SU-DHL-6 (cell line): ENCODE measurements at regions not wholly inside any gene's neighbourhood (a gene's known extent, or its start where the extent isn't known, plus 50 kb on each side); places are given as distances from the start of the nearest gene placed in this dataset.

Source experiments
- EZH2phosphoT487 ChIP-seq: fragments of 200-600 bp; sonication (generic), shearing (Covaris generic); conservative IDR thresholded peaks from 2 replicates; pipeline ENCODE4 v1.6.1; 2018; ENCODE audit warnings: mild to moderate bottlenecking, antibody characterized with exemption, low read length, moderate library complexity, mixed read lengths
- TF ChIP-seq, protein P1 (sequence below): fragments of 200-600 bp; sonication (generic); IDR thresholded peaks from one replicate; pipeline ENCODE4 v1.5.1; 2017; ENCODE audit warnings: antibody characterized with exemption, mild to moderate bottlenecking, low read length, moderate library complexity; ENCODE audit not compliant: insufficient read depth, poor library complexity, severe bottlenecking

DNA sequence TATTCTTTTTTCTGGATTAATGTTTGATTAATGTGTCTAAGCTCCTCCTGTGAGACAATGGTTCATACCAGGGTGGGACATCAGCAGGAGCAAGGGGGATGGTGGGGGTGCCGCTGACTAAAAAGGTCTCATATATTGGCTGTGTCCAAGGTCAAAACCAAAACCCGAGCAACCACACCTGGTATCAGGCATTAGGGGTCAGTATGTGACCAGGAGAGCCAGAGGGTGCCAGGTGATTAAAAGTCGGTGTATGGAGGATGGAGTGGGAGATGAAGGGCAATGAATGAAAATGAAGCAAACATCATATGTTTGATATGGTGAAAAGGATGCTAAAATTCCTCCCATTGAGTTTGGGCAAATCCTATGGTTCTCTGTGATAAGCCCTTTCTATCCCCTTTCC is 118.0 kb downstream of the MIAT start:
- TF ChIP-seq, protein P1, sequence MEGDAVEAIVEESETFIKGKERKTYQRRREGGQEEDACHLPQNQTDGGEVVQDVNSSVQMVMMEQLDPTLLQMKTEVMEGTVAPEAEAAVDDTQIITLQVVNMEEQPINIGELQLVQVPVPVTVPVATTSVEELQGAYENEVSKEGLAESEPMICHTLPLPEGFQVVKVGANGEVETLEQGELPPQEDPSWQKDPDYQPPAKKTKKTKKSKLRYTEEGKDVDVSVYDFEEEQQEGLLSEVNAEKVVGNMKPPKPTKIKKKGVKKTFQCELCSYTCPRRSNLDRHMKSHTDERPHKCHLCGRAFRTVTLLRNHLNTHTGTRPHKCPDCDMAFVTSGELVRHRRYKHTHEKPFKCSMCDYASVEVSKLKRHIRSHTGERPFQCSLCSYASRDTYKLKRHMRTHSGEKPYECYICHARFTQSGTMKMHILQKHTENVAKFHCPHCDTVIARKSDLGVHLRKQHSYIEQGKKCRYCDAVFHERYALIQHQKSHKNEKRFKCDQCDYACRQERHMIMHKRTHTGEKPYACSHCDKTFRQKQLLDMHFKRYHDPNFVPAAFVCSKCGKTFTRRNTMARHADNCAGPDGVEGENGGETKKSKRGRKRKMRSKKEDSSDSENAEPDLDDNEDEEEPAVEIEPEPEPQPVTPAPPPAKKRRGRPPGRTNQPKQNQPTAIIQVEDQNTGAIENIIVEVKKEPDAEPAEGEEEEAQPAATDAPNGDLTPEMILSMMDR = no peak
- no peak for TF ChIP-seq EZH2phosphoT487
